GM03348 (cell line): ENCODE measurements at regions not wholly inside any gene's neighbourhood (a gene's known extent, or its start where the extent isn't known, plus 50 kb on each side); places are given as distances from the start of the nearest gene placed in this dataset.

Experiments
- DNase-seq: peaks from one replicate; pipeline ENCODE4 v3.0.0; 2012; ENCODE audit warnings: low spot score

- DNase-seq = no peak
Measured at GRCh38 chr13:64438084-64438483, 2792.1 kb downstream of the PCDH9 start.

GRCh38 chr13:64429691-64430090 is 2800.4 kb downstream of the PCDH9 start:
- DNase-seq = no peak

DNA sequence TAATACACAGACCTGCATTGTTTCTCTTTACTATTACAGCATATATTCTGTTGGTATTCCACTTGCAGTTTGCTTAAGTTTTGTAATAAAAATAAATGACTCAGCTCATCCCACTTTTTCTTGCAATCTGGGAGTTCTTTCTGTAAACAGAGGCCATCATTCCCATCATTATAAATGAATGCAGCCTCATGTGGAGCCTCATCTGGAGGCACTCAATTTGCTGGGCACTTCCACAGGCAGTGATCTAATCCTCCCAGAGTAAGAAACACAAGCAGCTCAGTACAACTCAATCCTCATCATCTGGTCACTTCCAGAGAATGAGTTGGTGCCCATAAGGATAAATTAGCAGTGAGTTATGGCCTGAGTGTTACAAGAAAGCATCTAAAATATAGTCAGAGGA is 2801.9 kb downstream of the PCDH9 start:
- peak; percentile 9 for DNase-seq

DNA sequence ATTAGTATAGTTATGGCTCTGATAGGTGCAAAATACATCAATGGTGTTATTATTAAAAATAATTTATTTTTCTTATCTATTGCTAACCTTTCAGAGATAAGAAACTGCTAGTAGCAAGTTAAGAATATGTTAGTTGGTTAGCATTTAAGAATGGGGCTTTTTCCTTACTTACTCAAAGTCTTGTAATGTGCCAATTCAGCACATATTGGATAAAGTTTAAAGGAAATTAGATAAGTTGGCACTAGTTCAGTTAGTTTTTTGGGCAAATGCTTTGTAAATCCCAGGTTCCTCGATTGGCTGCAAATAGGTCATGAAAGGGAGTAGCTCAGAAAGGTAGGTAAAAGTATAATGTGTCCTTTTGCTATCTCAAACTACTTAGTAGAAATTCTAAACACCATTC is 2806.7 kb downstream of the PCDH9 start:
- no peak for DNase-seq

GRCh38 chr13:64420181-64420580 is 2810.0 kb downstream of the PCDH9 start:
- DNase-seq = no peak

DNA sequence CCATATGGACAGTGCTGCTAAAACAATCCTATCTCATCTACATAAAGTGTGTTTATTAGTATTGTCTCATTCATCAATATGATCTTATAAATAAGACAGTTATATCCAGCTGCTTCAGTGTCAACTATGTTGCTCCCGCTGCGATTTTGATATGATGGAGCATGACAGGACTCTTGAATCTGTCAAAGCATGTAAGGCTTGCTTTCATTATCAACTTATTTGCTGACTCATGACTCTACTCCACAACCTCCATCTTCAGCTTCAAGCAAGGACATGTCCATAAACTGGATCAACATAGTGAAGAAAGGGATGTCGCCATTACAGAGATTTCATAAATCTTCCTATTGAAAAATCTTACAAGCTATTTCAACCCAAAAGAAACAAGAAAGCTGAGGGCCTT is 2812.6 kb downstream of the PCDH9 start:
- DNase-seq = no peak

DNA sequence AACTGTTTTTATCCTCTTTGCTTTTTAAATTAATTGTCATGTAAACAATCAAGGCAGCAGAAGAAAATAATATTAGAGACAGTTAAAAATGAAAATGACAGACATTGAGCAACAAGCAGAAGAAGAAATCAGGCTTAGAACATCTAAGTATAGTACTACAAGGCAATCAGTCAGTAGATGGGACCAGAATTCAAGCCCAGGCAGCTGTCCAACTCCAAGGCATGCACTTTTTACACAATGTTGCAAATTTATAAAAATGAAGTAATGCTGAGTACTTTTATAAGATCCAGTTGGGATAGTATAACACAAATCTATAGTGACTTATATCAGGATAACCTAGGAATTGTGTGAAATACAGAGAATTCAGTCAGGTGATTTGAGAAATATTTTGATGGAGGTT is 2815.8 kb downstream of the PCDH9 start:
- no peak for DNase-seq

DNA sequence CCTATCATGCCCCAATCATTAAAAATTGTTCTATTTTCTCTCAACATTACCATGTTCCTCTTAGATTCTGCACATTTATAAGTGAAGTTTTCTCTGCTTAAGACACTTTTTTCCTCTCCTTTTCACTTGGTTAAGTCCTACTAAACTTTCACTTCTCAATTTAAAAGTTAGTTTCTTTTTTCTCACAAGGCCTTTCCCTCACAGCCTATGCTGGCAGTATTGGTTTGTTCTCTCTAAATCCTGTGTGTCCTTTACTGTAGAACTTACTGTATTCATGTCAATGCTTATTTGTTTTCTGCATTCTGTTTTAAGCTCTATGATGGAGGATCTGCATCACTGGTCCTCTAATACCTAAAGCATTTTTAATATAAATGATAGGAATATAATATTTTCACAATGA is 2816.6 kb downstream of the PCDH9 start:
- no peak for DNase-seq

DNA sequence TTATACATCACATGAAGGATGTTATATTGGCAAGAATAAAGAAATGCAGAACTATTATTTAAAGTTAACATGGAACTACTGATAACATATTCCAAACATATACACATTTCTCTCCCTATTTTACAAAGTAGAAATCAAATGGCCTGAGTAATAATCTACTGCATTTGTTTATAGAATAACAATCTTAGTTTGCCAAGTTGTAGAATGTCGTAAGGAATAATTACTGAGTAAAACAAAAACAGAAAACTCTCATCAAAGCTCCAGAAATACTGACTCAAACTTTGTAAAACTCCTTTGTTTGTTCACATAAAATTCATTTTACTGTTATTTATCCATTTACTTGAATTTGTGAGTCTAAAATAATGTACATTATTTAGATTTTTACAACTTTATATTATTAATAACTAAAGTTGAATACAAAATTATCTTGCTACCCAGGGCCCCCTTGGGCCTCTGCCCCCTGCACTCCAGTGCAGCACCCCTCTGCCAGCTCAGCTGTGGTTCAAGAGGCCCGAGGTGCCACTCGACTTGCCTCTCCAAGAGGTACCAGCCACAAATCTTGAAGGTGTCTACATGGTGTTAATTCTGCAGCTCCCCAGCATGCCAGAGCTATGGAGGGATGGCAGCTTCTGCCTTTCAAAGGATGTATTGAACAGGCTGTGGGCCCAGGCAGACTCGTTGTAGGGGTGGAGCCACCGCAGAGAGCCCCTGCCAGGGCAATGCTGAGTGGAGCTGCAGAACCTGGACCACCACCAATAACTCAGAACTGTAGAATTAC is 2819.7 kb downstream of the PCDH9 start:
- DNase-seq = no peak

GRCh38 chr13:64397701-64398100 is 2832.4 kb downstream of the PCDH9 start:
- no peak for DNase-seq

GRCh38 chr13:64377606-64378005 is 2852.5 kb downstream of the PCDH9 start:
- DNase-seq = no peak

GRCh38 chr13:64371461-64371860 is 2858.7 kb downstream of the PCDH9 start:
- DNase-seq = no peak

DNA sequence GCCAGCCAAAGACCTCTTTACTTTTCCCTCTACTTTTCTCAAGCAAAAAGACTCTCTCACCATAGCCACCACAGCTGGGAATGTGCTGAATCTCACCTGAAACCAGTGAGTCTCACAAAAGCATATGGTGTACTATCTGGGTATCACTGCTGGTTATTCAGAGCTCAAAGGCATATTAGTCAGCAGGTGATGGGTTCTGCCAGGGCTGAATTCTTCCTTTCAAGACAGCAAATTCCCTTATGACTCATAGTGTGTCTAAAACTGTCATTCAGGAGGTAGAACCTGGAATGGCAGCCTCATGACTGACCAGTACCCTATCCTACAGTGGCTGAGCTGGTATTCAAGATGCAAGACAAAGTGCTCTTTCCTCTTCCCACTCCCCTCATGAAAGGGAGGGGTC is 2859.1 kb downstream of the PCDH9 start:
- DNase-seq = peak; percentile 4

- DNase-seq = no peak
Measured at GRCh38 chr13:64369121-64369520, 2861.0 kb downstream of the PCDH9 start.

- no peak for DNase-seq
Measured at GRCh38 chr13:64362564-64362963, 2867.6 kb downstream of the PCDH9 start.

- DNase-seq = peak; percentile 41
Measured at GRCh38 chr13:64347664-64348063, 2882.5 kb downstream of the PCDH9 start.

GRCh38 chr13:64339373-64340063 is 2890.6 kb downstream of the PCDH9 start:
- no peak for DNase-seq

- DNase-seq = no peak
Measured at GRCh38 chr13:64338671-64339070, 2891.5 kb downstream of the PCDH9 start.

- DNase-seq = no peak
Measured at GRCh38 chr13:64333888-64334287, 2896.2 kb downstream of the PCDH9 start.

- DNase-seq = no peak
Measured at GRCh38 chr13:64332048-64332447, 2898.1 kb downstream of the PCDH9 start.

- DNase-seq = no peak
Measured at GRCh38 chr13:64327505-64328194, 2902.5 kb downstream of the PCDH9 start.

- no peak for DNase-seq
Measured at GRCh38 chr13:64314331-64314730, 2898.7 kb upstream of the PCDH20 start.

DNA sequence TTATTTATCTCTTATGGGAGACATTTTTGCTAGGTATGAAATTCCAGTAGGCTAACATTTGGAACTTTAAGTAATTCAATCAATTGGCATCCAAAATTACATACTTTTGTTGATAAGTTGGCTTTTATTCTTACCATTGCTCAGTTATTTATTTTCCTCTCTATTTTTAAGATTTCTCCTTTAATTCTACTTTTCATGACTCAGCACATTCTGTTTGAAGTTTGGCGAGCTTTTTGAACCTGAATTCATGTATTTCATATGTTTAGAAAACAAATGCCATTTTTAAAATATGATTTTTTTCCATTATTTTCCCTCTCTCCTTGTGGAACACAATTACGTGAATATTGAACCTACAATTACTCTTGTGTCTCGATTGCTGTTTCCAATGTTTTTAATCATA is 2896.3 kb upstream of the PCDH20 start:
- DNase-seq = no peak
